ENCODE measurements at regions not wholly inside any gene's neighbourhood (a gene's known extent, or its start where the extent isn't known, plus 50 kb on each side); places are given as distances from the start of the nearest gene placed in this dataset.

DNA sequence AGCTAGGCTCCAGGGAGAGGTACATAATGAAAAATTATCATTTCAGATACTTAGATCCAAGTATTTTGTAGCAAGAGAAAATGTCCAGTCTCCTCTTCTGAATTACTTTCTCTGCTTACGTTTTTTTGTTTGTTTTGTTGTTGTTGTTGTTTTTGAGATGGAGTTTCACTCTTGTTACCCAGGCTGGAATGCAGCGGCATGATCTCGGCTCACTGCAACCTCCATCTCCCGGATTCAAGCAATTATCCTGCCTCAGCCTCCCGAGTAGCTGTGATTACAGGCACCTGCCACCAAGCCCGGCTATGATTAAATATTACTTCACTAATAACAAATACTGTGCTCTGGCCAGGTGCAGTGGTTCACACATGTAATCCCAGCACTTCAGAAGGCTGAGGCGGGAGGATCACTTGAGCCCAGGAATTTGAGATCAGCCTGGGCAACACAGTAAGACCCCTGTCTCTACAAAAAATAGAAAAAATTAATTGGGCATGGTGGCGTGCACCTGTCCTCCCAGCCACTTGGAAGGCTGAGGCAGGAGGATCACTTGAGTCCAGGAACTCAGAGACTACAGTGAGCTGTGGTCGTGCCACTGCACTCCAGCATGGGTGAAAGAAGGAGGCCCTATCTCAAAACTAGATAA lies 155.0 kb upstream of the JARID2 start:
- Histone ChIP-seq H3K4me2 (ENCODE audit: low read length) (no peak overlapping the region), H3K4me3 (ENCODE audit: low read depth, low read length, poor library complexity, severe bottlenecking) (no peak overlapping the region), H3K9me2 (ENCODE audit: insufficient read depth, low read length) (no peaks in the 10 kb centered on the region), H3K4me1 (ENCODE audit: insufficient read depth, low read length, poor library complexity, severe bottlenecking) (no peaks in the 10 kb centered on the region), H3K79me2 (ENCODE audit: insufficient read depth, low read depth, low read length) (no peaks in the 10 kb centered on the region), H3K27ac (ENCODE audit: low read depth, low read length, poor library complexity, severe bottlenecking) (no peak overlapping the region), H3K36me3 (ENCODE audit: insufficient read depth, low read length) (no peaks in the 10 kb centered on the region), H3K9me3 (ENCODE audit: low read length) (no peaks in the 10 kb centered on the region), H2AFZ (ENCODE audit: low read length) (no peak overlapping the region), H4K20me1 (ENCODE audit: insufficient read depth, low read length) (no peaks in the 10 kb centered on the region)
- POLR2A ChIA-PET: interaction anchor here (0.6 to 1.3 kb wide), 2 partner anchors 65 to 564 kb away, joined by 3 read pairs; no protein-coding TSS in a partner anchor
- DNase-seq (ENCODE audit: low spot score): no peak
- CTCF ChIA-PET (ENCODE audit: unreplicated experiment): no interaction called here
- TF ChIP-seq EZH2phosphoT487 (IDR thresholded peaks at IDR 0.05; ENCODE audit: borderline replicate concordance, low read depth, low read length) (no peak), CTCF (conservative IDR thresholded peaks at IDR 0.05; ENCODE audit: low read length) (no peak)
- no TSS peak for BruUV-seq (replicated peaks)
- intact Hi-C loops (cut with micrococcal nuclease; ENCODE audit: unreplicated experiment): no loop called here

- Histone ChIP-seq H4K20me1 (ENCODE audit: insufficient read depth, low read length) (no peaks in the 10 kb centered on the region), H3K4me1 (ENCODE audit: insufficient read depth, low read length, poor library complexity, severe bottlenecking) (no peaks in the 10 kb centered on the region), H3K4me3 (ENCODE audit: low read depth, low read length, poor library complexity, severe bottlenecking) (no peak overlapping the region), H3K27ac (ENCODE audit: low read depth, low read length, poor library complexity, severe bottlenecking) (no peak overlapping the region), H3K4me2 (ENCODE audit: low read length) (no peak overlapping the region), H3K79me2 (ENCODE audit: insufficient read depth, low read depth, low read length) (no peaks in the 10 kb centered on the region), H2AFZ (ENCODE audit: low read length) (no peak overlapping the region), H3K9me3 (ENCODE audit: low read length) (no peaks in the 10 kb centered on the region), H3K36me3 (ENCODE audit: insufficient read depth, low read length) (no peaks in the 10 kb centered on the region), H3K9me2 (ENCODE audit: insufficient read depth, low read length) (no peaks in the 10 kb centered on the region)
- CTCF ChIA-PET (ENCODE audit: unreplicated experiment): no interaction called here
- intact Hi-C loops (cut with micrococcal nuclease; ENCODE audit: unreplicated experiment): no loop called here
- DNase-seq (ENCODE audit: low spot score): no peak
- no TSS peak for BruUV-seq (replicated peaks)
- TF ChIP-seq EZH2phosphoT487 (IDR thresholded peaks at IDR 0.05; ENCODE audit: borderline replicate concordance, low read depth, low read length) (no peak), CTCF (conservative IDR thresholded peaks at IDR 0.05; ENCODE audit: low read length) (no peak)
- POLR2A ChIA-PET: no interaction called here
Measured at GRCh38 chr6:15096894-15097837, 148.7 kb upstream of the JARID2 start.
